ENCODE measurements at regions not wholly inside any gene's neighbourhood (a gene's known extent, or its start where the extent isn't known, plus 50 kb on each side); places are given as distances from the start of the nearest gene placed in this dataset.

DNA sequence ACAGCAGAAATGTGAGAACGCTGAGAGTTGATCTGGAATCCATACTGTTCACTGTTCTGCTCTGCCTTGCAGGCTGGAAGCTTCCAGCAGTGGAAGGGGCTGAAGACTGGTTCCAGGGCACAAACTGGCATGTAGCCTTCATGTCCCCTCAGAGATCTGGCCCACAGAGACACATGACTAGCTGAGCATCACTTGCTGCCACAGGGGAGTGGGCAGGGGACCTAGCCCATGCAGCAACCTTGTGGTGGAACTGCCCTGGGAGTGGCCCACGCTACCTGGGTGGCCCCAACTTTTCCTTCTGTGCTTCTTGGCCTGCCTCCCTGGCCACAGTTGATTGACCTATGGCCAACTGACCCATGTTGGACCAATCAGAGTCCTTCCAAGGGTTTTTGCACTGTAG, 98.1 kb downstream of the TPRA1 start:
- no peak for TF ChIP-seq POLR2A (IDR thresholded peaks at IDR 0.05)
- TF ChIP-seq, protein P1, sequence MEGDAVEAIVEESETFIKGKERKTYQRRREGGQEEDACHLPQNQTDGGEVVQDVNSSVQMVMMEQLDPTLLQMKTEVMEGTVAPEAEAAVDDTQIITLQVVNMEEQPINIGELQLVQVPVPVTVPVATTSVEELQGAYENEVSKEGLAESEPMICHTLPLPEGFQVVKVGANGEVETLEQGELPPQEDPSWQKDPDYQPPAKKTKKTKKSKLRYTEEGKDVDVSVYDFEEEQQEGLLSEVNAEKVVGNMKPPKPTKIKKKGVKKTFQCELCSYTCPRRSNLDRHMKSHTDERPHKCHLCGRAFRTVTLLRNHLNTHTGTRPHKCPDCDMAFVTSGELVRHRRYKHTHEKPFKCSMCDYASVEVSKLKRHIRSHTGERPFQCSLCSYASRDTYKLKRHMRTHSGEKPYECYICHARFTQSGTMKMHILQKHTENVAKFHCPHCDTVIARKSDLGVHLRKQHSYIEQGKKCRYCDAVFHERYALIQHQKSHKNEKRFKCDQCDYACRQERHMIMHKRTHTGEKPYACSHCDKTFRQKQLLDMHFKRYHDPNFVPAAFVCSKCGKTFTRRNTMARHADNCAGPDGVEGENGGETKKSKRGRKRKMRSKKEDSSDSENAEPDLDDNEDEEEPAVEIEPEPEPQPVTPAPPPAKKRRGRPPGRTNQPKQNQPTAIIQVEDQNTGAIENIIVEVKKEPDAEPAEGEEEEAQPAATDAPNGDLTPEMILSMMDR (IDR thresholded peaks at IDR 0.05), result no peak
